NCI-H82 treated with DMSO at 0.1 percent for 48 hours (cell line): ENCODE measurements at regions not wholly inside any gene's neighbourhood (a gene's known extent, or its start where the extent isn't known, plus 50 kb on each side); places are given as distances from the start of the nearest gene placed in this dataset.
A peak's percentile ranks its signal among the peaks of the same experiment; 100 is the strongest.

Experiments
- DNase-seq: peaks from one replicate; lab custom pipeline; 2025; ENCODE audit not compliant: unreplicated experiment; lab: John Stamatoyannopoulos, UW

DNA sequence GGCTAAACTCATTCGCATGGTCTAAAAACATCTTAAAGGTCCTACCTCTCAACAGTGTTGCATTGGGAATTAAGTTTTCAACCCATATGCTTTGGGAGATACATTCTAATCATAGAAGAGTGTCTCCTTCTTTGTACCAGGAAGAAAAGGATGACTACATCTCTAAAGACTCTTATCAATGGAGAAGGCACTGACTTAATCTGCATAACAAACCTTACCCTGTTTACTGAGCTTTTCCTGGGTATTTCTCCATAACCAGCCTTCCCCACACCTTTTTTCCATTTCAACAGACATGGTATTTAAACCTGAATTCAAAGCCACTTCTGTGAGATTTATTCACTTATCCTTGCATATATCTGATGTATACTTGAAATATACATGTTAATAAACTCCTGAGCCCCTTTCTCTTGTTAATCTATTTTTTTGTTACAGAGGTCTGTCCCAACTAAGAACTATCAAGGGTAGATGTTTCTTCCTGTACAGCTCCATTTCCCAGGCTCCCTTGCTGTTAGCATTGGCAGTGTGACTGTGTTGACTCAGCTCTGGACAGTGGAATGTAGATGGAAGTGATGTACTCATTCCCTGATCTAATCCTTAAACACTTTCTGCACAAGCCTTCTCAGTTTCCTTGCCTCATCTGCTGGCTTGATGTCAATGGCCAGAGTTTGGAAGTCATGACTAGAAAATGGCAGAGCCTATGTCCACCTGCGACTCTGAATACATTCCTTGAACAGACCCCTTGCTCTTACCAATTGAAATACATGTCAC, 148.9 kb upstream of the CPEB2 start:
- no peak for DNase-seq

DNA sequence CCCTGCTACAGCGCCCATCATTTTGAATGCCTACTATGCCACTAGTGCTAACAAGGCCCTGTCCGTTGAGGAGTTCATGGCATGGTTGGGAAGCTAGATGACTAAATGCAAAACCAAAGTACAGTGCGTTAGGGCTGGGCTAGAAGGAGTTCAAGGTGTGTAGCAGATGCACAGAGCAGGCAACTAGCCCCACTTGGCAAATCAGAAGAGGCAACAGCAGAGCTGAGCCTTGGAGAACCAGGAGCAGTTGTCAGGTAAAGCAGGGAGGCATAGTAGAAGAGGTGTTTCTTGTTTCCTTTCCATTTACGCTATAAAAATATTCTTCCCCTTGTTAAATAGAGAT, 146.6 kb upstream of the CPEB2 start:
- no peak for DNase-seq

DNA sequence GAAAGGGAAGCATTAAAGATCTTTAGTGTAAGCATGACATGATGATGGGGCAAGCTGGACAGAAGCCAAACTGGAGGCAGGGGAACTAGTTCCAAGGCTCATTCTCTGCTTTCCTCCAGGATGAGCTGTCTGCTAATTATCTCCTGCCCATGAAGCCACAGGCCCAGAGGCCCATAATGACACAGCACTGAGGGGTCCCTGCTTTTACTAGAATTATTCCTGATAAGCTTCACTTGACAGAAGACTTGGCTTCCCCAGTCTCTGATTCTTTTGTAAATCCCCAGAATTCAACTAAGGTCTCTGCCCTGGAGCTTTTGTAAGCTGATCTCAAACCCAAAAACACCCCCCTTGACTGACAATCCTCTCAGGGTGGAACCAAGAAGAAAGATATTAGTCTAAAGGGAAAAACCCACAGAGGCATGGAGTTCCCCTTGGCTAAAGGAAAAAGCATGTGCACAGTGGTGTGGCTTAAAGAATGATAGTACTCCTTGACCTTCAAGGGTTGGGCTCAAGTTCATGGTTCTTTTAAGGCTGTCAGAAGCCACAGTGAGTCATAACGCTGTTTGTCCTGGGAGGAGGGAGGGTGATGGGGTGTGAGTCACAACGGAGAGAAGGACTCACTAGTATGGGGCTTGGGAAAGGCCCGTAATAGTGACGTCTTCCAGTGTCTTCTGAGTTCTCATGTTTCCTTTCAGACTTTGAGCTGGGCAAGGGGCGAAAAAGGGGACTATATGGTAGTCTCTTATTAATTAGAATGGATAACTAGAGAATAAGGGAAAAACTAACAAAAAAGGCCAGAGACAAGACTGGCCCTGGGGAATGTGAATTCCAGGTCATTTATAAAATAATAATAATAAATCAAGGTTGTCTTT, 146.0 kb upstream of the CPEB2 start:
- no peak for DNase-seq

DNA sequence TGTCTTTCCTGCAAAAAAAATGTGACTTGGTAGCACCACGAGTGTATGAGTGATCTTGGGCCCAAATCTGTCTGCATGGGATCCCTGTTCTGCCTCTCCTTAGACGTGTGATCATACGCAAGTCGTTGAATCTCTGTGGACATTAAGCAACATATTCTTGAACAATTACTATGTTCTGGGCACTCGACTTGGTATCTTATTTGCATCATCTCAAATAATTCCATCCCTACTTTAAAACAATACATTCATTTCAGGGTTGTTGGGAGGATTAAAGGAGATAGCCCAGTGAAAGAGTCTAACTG, 145.4 kb upstream of the CPEB2 start:
- no peak for DNase-seq

DNA sequence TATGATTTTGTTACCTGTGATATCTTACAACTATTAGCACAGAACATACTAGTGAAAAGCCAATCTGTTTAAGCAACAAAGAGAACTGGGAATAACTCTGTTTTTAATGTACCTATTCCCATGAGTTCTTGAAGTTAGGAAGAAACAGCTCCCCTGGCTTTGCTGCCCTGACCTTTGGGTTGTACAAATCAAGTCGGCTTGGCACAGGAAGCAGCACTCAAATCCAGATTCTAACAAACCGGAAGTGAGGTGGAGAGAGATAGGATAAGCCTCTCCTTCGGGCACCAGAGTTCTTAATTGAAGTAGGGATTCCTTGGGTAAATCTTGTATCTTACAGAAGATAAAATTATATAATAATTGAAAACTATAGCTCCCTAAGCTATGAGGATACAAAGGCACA, 144.8 kb upstream of the CPEB2 start:
- no peak for DNase-seq

DNA sequence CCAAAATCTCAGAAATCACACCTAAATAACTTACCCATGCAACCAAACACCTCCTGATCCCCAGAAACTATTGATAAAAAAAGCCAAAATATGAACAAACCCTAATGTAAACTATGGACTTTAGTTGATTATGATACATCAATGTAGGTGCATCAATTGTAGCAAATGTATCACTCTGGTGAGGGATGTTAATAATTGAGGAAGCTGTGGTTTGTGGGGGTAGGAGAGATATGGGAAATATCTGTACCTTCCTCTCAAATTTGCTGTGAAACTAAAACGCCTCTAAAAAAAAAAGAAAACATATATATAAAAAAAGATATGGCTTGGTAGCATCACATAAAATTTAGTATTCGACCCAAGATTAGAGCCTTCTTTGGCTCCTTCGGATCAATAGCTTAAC, 144.3 kb upstream of the CPEB2 start:
- no peak for DNase-seq

DNA sequence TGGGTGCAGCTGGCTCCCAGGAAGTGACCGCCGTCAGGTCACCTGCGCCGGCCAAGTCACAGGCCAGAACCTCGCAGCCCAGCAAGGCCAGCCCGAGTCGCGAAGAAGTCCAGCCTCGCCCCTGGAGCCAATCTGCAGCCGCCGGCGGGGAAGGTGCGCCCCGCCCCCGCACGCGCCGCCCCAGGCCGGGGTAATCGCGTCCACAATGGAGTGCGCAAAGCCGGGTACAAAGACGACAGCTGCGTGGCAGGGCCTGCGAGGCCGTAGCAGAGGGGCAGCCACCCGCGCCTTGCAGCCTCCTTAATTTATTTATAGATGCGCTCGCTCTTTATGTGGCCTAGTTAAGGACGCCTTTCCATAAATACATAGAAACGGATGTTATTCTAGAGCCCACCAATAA, 139.4 kb upstream of the CPEB2 start:
- DNase-seq = peak; percentile 22

DNA sequence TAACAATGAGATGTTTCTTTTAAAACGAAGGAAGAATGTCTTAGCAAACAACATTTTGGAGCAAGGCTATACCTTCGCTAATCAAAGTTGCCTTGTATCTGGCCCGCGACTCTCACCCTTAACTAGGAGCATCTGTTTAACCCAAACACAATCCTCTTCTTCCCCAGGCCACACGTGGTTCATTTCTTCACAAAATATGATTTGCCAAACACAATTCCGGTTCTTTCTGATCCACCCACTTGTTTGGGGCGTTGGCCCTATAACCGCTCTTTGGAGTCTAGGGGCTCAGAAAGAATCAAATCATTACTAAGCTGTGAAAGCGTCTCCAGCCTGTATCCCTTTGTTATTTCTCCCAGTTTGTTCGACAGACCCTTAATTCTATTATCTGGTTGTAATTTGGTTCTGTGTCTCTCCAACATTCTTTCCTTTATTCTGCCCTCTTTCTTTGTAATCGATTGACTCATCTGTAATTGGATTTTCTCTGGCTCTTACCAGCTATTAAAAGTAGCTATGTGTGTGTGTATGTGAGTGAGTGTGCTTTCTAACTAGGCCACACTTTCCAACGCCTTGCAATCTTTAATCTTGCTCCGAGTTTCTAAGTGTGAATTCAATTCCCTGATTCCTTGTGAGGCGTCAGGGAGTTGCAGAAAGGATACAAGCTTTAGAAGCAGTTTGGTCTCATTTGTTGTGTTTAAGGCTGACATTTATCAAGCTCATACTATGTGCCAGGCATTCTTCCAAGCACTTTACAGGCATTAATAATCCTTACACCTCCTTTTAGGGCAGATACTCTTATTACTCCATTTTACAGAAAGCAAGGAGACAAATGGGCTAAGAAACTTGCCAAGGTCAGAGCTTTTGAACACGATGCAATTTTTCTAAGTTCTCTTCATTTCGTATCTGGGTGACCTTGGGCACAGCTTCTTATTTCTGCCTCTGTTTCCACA, 138.6 kb upstream of the CPEB2 start:
- peak; percentile 92 for DNase-seq

DNA sequence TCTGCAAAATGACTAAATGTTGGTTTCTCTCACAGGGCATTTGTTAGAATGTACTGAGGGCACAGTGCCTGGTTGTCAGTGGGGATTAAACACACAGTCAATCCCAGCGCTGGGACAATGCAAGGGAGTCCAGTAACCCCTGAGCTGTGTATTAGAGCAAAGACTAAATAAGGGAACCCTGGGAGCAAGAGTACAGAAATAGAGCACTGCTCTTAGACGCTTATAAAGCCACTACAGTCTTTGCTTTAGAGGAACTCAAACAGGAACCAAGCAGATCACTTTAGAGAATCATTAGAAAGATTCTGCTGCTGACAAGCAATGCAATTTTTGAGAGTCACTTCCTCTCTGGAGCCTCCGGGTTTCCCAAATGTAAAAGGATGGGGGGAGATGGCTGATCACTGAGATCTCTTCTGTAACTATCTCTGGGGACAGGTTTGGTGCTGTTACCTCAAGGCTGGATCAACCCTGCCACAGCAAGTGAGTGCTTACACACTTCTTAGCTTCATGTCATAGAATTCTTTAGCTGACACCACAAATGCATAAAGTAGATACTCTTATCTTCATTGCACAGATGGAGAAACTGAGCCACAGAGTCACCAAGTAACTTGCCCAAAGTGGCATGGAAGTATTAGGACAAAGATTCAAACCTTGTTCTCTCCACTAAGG, 137.8 kb upstream of the CPEB2 start:
- no peak for DNase-seq

DNA sequence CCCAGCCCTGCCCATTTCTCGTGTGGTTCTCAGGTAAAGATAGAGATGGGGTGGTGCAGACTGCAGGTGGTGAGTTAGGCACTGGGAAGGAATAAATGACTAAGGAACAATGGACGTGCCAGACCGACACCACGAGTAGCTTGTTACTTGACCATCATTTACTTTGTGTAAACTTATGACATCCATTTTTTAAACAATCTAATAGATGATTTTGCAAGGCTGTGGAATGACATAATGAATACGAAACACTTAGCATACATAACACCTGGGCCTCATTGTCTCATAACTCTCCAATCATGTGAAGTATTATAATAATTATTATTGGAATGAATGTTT, 137.3 kb upstream of the CPEB2 start:
- no peak for DNase-seq

DNA sequence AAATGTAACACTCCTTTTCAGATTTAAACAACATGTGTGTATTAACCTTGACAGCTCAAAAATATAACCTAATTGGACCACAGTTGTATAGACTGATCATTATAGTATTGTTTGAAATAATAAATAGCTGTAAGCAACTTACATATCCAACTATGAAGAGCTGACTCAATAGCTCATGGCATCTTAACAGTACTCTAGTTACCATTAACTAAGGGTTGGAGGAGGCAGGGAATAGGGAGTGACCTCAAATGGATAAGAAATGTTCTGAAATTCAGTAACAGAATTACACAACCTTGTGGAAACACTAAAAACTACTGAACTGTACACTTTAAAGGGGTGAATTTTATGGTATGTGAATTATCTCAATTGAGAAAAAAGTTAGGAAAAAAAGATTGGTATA, 136.5 kb upstream of the CPEB2 start:
- DNase-seq = no peak

DNA sequence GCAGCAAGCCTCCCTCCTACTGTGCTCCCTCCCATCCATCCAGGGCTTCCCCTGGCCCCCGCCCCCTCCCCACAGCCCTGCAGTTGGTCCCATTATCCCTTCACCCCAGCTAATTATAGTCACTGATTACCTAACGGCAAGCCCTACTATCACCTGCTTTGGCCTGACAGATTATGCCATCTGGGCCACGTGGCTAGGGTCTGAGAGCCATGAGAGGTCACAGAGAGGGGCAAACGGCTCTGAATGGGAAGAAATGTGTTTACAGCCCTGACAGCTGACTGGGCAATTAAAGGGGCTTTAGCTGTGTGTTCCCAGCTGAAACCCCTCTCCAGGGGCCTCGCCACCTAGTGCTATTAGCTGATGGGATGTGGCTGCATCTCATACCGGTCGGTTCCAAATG, 134.4 kb upstream of the CPEB2 start:
- peak; percentile 90 for DNase-seq

DNA sequence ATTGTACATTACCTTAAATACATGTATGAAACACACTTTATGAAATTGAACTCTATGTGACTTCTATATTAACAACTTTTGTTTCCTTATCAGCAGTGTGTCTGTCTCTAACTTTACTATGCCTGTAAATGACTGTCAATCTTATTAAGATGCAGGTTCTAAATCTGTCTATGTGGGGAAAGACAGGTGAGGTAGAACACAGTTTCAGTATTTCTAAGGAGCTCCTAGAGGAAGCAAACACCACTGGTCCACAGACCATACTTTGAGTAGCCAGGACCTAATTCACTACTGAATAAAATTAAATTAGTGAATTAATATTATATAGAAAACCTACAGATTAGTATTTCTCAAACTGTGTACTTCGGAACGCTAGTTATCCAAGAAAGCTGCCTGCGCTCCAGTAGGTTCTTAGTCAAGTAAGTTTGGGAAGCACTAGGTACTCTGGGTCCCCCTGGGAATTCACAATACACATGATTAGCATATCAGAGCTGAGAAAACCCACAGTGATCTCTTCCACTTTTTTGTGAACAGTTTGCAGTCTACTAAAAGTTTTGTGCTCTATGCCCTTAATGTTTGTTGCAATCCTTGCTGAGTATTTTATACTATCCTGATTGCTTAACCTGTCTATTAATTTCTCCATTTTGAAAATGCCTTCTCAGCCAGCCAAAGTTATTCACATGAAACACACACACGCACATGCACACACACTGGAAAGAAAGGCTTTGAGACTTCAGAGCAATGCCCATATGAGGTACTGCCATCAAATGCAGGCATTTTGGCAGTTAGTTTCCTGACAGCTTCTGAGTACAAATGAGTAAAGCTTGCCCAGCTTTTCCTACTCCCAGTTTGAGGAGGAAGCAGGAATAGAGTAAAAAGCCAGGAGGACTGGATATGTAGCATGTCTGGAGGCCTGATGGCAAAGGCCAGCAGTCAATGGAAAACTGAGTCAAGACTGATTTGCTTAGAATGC, 133.6 kb upstream of the CPEB2 start:
- DNase-seq = no peak

DNA sequence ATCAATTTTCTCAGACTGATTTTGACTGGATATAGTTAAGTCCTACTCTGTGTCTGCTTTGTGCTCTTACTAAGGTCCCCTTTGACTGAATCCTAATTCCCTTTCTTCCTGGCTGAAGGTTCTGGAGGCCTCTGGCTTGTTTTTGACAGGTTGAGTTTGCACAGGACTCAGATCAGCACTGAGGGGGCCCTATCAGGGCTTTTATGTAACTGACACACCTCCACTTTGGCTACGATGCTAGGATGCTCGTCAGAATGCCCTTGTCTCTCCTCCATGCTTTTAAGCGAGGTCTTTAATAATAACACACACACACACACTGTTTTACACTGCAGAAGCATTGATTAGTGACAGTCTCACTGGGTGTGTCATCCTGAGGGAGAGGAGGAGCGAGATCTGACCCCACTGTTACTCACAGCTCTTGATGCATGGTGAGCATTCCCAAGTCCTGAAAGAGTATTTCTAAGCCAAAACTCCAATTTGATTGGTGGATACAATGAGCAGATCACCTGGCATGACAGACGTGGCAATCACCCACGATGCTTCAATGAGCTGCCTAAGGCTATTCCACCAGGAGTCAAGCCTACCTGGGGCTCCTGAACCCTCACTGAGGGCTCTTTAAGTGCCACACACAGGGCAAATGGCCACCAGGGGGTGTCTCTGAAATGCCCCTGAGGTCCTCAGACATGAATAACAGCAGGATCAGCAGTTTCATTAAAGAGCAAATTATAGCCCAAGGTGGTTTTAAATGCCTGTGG, 130.4 kb upstream of the CPEB2 start:
- no peak for DNase-seq

DNA sequence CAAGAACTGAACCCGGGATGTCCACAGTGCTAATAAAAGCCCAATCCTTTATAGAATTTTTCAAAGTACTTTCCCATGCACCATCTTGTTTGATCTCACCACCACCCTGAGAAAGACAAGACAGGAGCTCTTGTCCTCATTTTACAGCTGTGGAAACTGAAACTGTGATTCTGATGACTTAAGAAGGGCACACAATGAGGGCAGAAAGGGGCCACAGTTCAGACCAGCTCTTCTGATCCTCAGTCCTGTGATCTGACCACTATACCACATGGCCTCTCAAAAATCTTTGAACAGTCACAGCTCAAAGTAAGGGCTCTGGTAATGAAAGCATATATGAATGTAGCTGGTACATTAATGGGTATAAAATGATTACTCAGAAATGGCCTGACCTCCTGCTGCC, 127.3 kb upstream of the CPEB2 start:
- DNase-seq = no peak

DNA sequence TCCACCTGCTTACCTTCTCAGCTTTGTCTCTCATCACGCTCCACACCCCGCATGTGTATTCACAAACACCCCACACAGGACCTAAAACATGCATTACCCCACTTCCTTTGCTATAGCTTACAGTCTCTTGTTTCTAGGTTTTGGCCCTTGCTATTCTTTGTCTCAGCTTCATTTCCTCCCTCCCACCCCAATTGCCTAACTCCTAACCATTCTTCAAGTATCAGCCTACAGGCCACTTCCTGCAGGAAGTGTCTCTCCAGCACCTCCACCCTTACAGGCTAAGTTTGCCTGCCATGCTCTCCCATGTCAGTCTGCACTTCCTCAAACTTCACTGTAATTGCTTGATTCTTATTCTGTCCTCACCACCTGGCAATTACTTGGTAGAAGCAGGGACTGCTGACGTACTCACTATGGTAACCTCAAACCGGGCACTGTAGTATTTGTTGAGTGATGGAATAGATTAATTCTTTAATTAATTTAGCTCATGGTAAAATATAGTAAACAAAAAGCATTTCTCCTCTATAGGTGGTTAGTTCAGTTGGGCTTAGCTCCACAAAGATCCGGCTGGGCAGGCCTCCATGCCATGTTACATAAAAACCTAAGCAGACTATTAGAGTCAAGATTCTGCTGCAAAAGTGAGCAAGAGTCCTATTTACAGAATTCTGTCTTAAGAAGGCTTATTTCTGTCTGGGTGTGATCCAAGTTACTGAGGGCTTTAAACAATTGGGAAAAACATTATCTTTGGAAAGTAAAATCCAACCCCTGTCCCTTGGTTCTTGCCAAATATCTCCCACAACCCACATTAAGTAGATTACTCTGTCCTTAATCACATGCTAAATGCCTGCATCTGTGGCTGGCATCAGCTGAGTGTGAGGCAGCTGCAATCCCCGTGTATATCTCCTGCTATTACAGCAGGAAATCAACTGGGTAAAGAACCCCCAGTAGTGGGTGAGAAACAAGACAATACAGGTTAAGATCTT, 124.7 kb upstream of the CPEB2 start:
- DNase-seq = peak; percentile 23

DNA sequence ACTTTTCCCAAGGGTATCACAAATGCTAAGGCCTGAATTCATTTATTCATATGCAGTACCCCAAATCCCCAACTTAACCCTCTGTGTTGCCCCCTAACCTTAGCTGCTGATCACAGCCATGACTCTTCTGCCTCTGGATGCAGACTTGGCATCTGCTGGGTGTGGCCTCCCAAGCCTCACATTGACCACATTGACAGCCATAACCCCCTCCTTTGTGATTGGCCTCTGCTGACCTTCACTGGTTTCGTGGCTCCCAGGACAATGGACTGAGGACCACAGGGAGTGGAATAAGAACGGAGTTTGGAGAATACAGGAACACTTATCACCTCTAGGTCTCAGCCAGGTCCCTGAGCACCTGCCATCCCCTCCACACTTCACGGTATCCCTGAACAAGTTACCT, 123.6 kb upstream of the CPEB2 start:
- no peak for DNase-seq

DNA sequence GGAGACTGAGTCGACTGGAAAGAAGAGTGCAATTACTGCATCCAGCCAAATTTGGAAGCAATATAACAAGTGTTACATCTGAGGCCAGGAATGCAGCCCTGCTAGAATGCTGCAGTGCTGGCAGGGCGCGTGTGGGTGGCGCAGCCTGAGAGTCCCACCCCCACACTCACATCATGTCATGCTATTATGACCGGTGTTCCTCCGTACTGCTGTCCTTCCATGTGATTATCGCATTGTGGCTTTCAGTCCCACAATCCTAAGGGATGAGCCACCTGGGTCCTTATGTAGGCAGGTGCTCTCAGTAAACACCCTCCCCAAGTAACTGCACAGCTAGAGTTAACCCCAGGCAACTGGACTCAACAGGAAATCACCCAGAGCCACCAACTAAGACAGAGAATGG, 122.6 kb upstream of the CPEB2 start:
- no peak for DNase-seq
